ENCODE measurements at regions not wholly inside any gene's neighbourhood (a gene's known extent, or its start where the extent isn't known, plus 50 kb on each side); places are given as distances from the start of the nearest gene placed in this dataset.
A peak's percentile ranks its signal among the peaks of the same experiment; 100 is the strongest.

DNA sequence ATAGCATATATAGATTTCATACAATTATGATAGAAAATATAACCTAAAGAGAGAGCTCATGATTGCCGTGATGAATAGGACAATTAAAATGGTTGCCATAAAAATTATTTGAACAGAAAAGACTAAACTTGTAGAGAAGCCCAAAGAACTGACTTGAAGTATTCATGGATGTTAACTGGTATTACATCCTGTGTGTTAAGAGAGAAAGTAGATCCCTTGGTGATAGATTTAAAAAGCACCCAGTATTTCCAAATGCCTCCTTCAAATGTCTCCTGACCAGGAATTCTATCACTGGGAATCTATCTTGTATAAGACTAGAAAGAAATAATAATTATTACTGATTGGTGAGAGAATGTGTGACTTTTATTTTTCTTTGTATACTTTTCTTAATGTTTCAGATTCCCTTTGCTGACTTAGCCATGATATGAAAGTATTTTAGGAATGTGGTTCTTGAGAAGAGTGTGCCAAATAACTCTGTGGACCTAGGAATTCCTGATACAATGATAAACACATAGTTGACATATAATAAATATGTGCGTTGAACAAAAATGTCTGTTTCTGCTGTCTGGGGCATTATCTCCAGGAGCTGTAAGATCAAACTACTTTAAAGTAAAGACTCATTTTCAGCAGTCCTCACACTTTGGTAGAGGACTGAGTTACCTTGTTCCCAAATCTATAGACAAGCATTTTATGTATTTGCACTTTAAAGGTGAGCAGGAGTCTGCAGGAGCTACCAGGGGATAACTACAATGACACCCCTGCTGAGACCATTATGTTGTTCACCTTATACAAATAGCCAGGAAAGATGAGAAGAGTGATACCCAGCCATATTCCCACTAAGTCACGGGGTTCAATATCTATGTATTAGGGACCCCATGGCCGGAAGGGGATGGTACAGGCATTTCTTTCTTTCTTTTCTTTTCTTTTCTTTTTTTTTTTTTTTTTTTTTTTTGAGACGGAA lies 211.1 kb upstream of the TLE4 start:
- Histone ChIP-seq H3K9me3 (no peaks in the 10 kb centered on the region), H3K27me3 (no peaks in the 10 kb centered on the region), H3K4me3 (no peak overlapping the region), H3K36me3 (no peaks in the 10 kb centered on the region)
- no peak for DNase-seq

DNA sequence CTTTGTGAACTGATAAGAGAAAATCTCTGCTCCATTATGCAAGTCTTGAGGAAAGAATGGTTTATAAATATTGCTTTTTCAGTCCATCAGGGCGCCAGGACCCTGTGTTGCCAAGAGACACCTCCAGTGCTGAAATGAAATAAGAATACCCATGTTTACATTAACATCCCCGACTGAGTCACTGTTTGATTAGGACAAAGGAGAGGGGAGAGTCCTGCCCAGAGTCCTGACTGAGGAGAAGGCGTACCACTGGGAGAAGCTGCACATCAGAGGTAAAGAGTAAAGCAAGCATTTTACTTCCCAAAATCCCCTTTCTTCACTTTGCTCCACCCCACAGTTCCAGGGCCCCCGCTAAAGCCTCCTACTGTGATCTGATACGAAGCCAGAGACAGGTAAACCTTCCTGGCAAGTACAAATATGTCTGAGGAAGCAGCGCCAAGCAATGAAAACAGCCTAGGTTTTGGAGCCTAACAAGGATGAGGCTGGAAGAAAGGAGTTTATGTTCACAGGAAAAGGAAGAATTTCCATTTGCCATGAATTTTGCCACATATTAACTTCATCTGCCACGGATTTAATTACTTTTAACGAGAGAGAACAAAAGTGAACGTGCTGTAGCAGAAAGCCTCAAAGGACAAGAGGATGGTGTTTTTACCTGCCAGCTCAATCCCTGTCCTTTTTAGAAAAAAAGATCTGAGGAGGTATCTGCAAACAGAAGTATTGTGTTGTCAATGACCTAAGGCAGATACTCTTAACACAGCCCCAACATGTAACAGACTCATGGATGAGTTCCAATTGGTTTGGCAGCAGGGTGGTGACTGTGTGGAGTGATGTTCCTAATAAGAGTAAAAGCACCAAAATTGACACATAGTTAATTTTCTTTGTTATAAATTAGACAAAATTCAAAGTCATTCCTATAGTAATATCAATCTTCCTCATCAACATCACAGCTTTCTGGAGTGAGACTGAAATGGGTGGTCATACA lies 209.4 kb upstream of the TLE4 start:
- DNase-seq = peak; percentile 43
- no peak overlapping the region for H3K4me3 ChIP-seq
- no peaks in the 10 kb centered on the region for H3K27me3 ChIP-seq

DNA sequence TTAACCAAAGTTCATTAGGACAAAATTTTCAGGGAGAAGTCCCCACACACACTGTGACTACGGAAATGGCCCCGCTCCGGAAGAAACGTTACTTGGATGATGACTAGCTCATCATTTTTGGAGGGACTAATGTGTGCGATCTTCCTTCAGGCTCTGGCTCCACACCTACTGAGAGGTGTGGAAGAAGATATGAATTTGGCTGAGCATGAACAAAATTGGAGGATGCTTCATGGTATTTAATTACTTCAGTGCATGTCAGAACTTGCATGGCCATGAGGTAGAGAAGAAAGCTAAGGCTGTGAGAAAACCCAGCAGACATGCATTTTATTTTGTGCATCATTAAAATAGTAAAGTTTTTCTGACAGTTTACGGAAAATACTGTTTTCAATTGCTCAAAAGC lies 202.1 kb upstream of the TLE4 start:
- no peak for DNase-seq
- Histone ChIP-seq H3K36me3 (no peaks in the 10 kb centered on the region), H3K9me3 (no peaks in the 10 kb centered on the region), H3K4me3 (no peak overlapping the region), H3K27me3 (no peaks in the 10 kb centered on the region)

More for the DNA sequence above, 209.4 kb upstream of the TLE4 start:
- no peaks in the 10 kb centered on the region for H3K9me3 ChIP-seq
- H3K36me3 ChIP-seq = no peaks in the 10 kb centered on the region

DNA sequence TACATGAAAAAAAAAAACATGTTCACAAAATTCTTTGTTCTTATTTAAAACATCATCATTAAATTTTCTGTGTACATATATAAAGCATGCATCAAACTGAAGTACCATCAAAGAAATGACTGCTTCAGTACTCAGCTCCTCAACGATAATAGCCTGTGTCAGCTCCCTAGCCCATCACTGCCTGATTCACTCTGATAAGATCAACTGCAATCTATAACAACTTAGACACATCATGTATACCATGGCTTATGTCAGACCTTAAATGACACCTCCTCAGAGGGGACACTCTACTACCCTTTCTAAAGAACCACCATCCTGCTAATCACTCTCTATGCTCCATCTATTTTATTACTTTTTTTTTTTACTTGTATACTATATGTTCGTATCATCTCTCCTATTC lies 200.5 kb upstream of the TLE4 start:
- Histone ChIP-seq H3K27me3 (no peaks in the 10 kb centered on the region), H3K9me3 (no peaks in the 10 kb centered on the region), H3K4me3 (no peak overlapping the region), H3K36me3 (no peaks in the 10 kb centered on the region)
- no peak for DNase-seq

DNA sequence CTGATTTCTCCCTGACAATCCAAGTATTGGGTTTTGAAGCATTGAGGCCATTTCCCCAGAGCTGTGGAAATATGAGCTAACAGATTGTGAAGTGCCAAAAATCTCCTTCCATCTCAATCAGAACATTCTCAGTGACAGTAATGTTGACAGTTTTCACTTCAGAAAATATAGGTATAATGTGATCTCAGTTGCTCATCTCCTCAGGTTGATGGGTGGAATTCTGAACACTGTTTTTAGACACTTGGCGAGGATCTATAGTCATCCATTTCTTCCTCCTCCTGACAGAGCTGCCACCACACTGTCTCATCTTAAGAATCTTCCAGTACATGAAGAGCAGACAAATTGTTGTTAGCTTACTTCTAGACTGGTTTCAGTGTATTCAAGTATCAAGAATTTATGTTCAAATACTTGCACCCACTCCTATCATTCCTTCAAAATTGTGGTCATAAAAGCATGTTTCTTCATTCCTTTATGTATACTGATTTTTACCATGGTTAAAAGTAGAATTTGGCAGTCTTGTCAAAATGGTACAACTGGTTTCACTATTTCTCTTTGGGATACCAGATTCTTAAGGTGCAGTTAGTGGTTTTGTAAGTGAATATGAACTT lies 199.7 kb upstream of the TLE4 start:
- H3K27me3 ChIP-seq = no peaks in the 10 kb centered on the region
- DNase-seq = no peak

DNA sequence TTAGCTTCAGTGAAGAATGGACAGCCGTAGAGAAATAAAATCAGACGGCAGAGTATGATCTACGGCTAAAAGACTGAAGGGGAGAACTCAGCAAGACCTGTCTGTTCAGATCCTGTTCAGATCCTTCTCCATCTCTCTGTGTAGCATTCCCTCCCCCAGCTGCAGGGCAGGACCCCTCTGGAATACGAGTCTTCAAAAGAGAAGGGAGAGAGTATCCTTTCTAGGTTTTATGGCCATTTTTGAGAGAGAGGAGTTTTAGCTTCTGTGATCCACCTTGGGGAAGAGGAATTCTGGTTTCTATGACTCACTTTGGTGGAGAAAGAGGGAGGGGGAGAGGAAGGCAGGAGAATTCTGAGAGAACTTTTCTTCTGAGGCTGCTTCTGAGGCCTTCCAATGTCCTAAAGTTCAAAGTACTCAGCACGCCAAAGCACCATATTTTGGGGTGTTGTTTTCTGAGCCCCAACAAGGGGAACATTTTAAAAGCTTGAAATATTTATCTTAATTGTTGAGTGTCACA lies 194.4 kb upstream of the TLE4 start:
- no peaks in the 10 kb centered on the region for H3K9me3 ChIP-seq
- H3K4me3 ChIP-seq = no peak overlapping the region
- no peaks in the 10 kb centered on the region for H3K27me3 ChIP-seq
- DNase-seq = no peak
- no peaks in the 10 kb centered on the region for H3K36me3 ChIP-seq

More for the DNA sequence above, 199.7 kb upstream of the TLE4 start:
- H3K9me3 ChIP-seq = no peaks in the 10 kb centered on the region
- H3K36me3 ChIP-seq = no peaks in the 10 kb centered on the region
- H3K4me3 ChIP-seq = no peak overlapping the region

DNA sequence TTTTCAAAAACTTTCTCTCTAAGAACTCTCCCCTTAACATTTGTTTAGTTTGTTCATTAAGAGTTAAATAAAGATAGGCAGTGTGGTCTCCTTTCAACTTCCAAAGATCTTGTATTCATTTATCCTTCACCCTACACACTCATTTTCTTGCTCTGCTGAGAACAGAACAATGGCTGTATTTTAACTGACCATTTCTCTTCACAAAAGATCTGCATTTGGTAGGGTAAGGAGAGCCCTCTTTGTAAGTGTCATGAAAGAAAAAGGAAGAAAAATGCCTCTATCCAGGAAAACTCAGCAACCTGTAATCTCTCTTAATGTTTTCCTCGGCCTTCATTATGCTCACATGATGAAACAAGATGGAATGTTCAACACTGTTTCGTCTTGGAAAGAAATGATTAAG lies 193.7 kb upstream of the TLE4 start:
- Histone ChIP-seq H3K27me3 (no peaks in the 10 kb centered on the region), H3K4me3 (no peak overlapping the region), H3K36me3 (no peaks in the 10 kb centered on the region), H3K9me3 (no peaks in the 10 kb centered on the region)
- DNase-seq = no peak

DNA sequence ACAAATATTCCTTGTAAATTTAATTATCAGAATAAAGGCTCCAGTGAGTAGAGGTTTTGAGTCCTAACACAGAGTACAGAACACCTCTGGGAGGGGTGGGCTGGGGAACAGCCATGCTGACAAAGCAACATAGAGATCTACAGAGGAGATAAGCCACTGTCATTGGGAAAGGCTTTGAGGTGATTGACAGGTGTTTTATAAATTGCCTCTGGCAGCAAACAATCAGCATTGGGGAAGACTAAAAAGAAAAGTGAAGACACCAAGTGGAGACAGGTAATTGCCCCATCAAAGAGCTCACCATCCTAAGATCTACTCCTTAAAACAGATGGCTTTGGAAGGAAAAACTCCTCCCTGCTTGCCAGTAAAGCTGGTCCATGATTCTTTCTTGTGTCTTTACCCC lies 189.7 kb upstream of the TLE4 start:
- H3K27me3 ChIP-seq = no peaks in the 10 kb centered on the region
- no peaks in the 10 kb centered on the region for H3K9me3 ChIP-seq
- no peaks in the 10 kb centered on the region for H3K36me3 ChIP-seq
- DNase-seq = no peak
- no peak overlapping the region for H3K4me3 ChIP-seq

DNA sequence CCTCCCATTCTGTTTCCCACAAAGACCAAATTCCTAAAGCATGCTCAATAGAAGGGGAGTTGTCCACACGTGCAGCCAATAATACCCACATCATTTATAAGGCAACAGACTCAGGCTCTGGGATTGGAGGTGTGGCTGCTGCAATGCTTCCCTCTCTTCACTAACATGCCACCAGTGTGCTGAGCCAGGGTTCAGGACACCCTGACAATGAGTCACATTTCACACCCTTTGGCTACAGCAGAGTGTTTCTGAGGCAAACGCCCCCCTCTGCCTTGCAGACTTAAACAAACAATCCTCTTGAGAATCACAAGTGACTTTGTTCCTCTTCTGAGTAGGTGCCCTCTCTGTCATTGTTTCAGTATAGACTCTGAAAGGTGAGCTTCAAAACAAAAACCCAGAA lies 189.3 kb upstream of the TLE4 start:
- Histone ChIP-seq H3K4me3 (no peak overlapping the region), H3K27me3 (no peaks in the 10 kb centered on the region), H3K36me3 (no peaks in the 10 kb centered on the region), H3K9me3 (no peaks in the 10 kb centered on the region)
- no peak for DNase-seq

DNA sequence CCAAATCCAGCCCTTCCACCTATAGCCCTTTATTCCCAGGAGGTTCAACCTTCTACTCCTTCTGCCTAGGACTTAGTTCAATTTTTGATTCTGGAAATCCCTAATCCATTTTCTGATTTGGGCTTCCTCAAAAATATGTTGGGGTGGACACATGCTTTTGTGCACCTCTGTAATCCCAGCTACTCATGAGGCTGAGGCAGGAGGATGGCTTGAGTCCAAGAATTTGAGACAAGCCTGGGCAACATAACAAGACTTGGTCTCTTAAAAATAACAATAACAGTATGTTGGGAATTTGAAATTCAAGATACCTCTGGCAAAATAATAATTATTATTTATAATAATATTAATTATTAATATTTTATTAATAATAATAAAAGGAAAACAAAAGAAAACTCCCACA lies 188.7 kb upstream of the TLE4 start:
- Histone ChIP-seq H3K4me3 (no peak overlapping the region), H3K27me3 (no peaks in the 10 kb centered on the region)
- DNase-seq = no peak

DNA sequence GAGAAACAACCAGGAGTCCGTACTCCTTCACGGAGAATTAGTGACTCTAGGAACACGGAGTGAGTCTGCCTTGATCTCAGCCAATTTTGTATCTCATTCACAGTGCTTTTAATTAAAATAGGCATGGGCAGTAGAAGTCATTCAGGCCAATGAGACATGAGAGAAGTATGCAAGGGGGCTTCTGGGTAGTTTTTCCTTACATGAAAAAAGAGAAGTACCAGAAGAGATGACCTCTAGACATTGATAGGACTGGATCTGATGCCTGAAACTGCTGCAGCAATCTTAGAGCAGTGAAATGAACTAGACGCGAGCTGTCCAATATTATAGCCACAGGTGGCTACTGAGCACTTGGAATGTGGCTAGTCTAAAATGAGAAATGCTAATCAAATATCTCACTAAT lies 187.7 kb upstream of the TLE4 start:
- H3K4me3 ChIP-seq = no peak overlapping the region
- no peaks in the 10 kb centered on the region for H3K27me3 ChIP-seq
- no peaks in the 10 kb centered on the region for H3K9me3 ChIP-seq
- H3K36me3 ChIP-seq = no peaks in the 10 kb centered on the region
- no peak for DNase-seq

More for the DNA sequence above, 188.7 kb upstream of the TLE4 start:
- Histone ChIP-seq H3K36me3 (no peaks in the 10 kb centered on the region), H3K9me3 (no peaks in the 10 kb centered on the region)

DNA sequence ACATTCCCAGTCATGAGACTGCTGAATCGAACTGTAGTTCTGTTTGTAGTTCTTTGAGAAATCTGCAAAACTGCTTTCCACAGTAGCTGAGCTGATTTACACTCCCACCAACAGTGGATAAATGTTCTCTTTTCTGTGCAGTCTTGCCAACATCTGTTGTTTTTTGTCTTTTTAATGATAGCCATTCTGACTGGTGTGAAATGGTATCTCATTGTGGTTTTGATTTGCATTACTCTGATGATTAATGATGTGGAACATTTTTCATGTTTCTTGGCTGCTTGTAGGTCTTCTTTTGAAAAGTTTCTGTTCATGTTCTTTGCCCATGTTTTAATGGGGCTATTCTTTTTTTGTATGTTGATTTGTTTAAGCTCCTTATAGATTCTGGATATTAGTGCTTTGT lies 187.3 kb upstream of the TLE4 start:
- no peaks in the 10 kb centered on the region for H3K9me3 ChIP-seq
- no peak overlapping the region for H3K4me3 ChIP-seq
- no peaks in the 10 kb centered on the region for H3K36me3 ChIP-seq
- DNase-seq = no peak
- no peaks in the 10 kb centered on the region for H3K27me3 ChIP-seq

DNA sequence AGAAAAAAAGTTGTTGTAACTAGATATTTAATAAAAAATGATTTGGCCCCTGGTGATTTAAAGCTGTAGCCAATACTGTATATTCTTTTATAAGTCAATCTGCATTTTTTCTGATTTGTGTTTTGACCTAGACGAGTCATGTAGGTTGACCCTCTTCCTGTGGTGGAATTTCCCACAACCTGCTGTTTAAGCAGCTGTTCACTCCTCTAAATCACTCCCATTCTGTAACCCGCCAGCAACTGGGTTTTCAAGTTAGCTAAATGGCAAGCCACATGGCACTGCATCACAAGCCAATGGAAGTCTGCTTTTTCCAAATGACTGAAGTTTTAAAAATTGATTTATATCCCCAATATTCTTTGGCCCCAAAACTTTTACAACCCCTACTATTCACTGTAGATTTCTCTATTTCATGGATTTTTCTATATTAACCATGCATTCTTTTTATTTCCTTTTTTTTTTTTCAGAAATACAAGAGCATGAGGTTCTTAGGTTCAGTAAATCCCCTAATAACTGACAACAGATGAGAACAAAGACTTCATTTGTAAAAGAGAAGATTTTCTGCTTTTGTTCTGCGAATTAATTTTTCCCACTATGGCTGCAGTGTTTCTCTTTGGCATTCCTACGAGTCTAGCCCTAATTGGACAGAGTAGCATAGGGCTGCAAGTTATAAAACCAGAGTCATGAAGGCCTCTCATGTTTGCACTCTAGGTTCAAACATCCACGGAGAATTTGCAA lies 184.5 kb upstream of the TLE4 start:
- Histone ChIP-seq H3K27me3 (no peaks in the 10 kb centered on the region), H3K9me3 (no peaks in the 10 kb centered on the region), H3K36me3 (no peaks in the 10 kb centered on the region), H3K4me3 (no peak overlapping the region)
- no peak for DNase-seq

DNA sequence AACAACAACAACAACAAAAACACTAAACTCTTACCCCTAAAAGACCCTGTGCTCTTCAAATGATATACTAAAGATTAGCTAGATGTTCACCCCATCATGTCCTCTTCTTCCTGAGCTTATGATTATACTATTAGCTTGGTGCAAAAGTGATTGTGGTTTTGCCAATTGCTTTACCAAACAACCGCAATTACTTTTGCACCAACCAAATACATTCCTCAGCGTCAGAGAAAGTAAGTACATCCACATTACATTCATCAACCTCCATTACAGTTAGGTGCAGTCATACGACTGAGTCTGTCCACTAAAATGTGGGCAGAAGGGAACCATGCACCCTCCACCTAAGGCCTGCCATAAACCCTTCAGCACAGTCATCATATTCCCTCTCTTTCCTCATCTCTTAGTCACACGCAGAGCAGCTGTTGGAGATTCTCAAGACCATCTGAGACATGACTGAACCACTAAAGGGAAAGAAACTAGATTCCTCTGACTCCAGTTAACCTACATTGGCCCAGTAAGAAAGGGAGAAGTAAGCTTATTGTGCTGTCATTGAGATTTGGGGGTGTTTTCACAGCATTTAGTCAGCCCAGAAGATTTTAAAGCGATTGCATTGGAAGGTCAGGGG lies 181.6 kb upstream of the TLE4 start:
- H3K36me3 ChIP-seq = no peaks in the 10 kb centered on the region

DNA sequence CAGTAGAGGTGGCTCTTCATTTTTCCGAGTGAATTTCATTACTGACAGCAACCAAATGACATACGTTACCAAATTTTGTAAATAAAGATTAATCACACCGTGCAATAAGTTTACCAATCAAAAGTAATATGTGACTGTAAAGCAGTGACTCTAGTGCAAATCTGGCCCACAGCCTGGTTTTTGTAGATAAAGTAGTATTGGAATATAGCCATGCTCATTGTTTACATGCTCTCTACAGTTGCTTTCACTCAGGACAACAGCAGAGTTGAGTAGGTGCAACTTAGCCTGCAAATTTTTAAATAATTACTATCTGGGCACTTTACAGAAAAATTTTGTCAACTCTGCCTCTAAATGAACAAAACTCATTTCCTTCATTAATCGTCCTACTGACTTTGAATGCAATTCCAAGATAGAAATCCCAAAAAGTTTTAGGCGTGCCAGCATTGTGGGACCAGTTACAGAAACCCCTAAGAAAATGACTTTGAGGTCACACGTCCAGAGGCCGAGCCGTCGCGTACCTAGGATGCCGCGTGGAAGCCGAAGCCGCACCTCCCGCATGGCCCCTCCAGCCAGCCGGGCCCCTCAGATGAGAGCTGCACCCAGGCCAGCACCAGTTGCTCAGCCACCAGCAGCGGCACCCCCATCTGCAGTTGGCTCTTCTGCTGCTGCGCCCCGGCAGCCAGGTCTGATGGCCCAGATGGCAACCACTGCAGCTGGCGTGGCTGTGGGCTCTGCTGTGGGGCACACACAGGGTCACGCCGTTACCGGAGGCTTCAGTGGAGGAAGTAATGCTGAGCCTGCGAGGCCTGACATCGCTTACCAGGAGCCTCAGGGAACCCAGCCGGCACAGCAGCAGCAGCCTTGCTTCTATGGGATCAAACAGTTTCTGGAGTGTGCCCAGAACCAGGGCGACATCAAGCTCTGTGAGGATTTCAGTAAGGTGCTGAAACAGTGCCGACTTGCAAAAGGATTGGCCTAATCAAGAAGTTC lies 180.7 kb upstream of the TLE4 start:
- Histone ChIP-seq H3K36me3 (no peaks in the 10 kb centered on the region), H3K9me3 (no peaks in the 10 kb centered on the region), H3K4me3 (no peak overlapping the region), H3K27me3 (no peaks in the 10 kb centered on the region)
- DNase-seq = no peak

More for the DNA sequence above, 181.6 kb upstream of the TLE4 start:
- Histone ChIP-seq H3K27me3 (no peaks in the 10 kb centered on the region), H3K9me3 (no peaks in the 10 kb centered on the region), H3K4me3 (no peak overlapping the region)
- no peak for DNase-seq
